CD4-positive, alpha-beta T cell (primary cell): ENCODE measurements at regions not wholly inside any gene's neighbourhood (a gene's known extent, or its start where the extent isn't known, plus 50 kb on each side); places are given as distances from the start of the nearest gene placed in this dataset.

Experiments
- ATAC-seq: fragments of 200-7000 bp; cut with Tn5 transposase; one replicate; pipeline ENCODE4 v1.10.0; 2022; ENCODE audit warnings: mild to moderate bottlenecking; ENCODE audit not compliant: poor library complexity
- CTCF ChIA-PET: fragments of 350-600 bp; sonication (Branson Sonifier 250); formaldehyde crosslinking; loops from one replicate; lab custom pipeline; 2021; ENCODE audit warnings: antibody characterized with exemption, inconsistent platforms; lab: Charles Lee
- POLR2A ChIA-PET: fragments of 350-600 bp; sonication (Branson Sonifier 250); formaldehyde crosslinking; loops from one replicate; lab custom pipeline; 2021; ENCODE audit warnings: antibody characterized with exemption, inconsistent platforms; lab: Charles Lee
- DNase-seq, 14 experiments: peaks; one replicate each; pipeline ENCODE4 v3.0.0-alpha.2; 2013 to 2020; ENCODE audit warnings: mixed read lengths in 2 of 14
- H3K27ac ChIP-seq, 2 donors: one replicate each; pipeline versions ENCODE4 v1.5.1 to v1.7.0; 2013; ENCODE audit warnings: low read length in 2 of 2, low read depth in 1 of 2, mild to moderate bottlenecking in 1 of 2
- H3K27me3 ChIP-seq, 2 experiments: 1 replicate in 1 of 2; 2 replicates in 1 of 2; pipeline versions ENCODE4 v1.6.1 to v1.7.0; 2013; ENCODE audit warnings: low read length in 2 of 2, control low read depth in 1 of 2, mild to moderate bottlenecking in 1 of 2, moderate library complexity in 1 of 2; ENCODE audit not compliant: insufficient read depth in 2 of 2, control insufficient read depth in 1 of 2
- H3K36me3 ChIP-seq: one replicate; pipeline ENCODE4 v1.6.1; 2013; ENCODE audit warnings: low read length, control low read depth; ENCODE audit not compliant: insufficient read depth
- H3K4me1 ChIP-seq: one replicate; pipeline ENCODE4 v1.6.1; 2013; ENCODE audit warnings: low read length, control low read depth; ENCODE audit not compliant: insufficient read depth
- H3K4me3 ChIP-seq: one replicate; pipeline ENCODE4 v1.5.1; 2013; ENCODE audit warnings: mild to moderate bottlenecking, low read length, moderate library complexity
- H3K9me3 ChIP-seq, 2 experiments: 1 replicate in 1 of 2; 2 replicates in 1 of 2; pipeline versions ENCODE4 v1.6.1 to v1.7.0; 2013; ENCODE audit warnings: low read length in 2 of 2, mild to moderate bottlenecking in 2 of 2, control low read depth in 1 of 2, moderate library complexity in 1 of 2; ENCODE audit not compliant: control insufficient read depth in 1 of 2, insufficient read depth in 1 of 2
- H3K27ac Mint-ChIP-seq: one replicate; pipeline ENCODE4 v1.8.0; 2020; ENCODE audit warnings: mixed read lengths
- H3K27me3 Mint-ChIP-seq: one replicate; pipeline ENCODE4 v1.8.0; 2021; ENCODE audit warnings: mixed read lengths
- H3K36me3 Mint-ChIP-seq: one replicate; pipeline ENCODE4 v1.8.0; 2021; ENCODE audit warnings: low read depth, mixed read lengths
- H3K4me1 Mint-ChIP-seq: one replicate; pipeline ENCODE4 v1.8.0; 2021; ENCODE audit warnings: low read depth, mixed read lengths
- H3K4me3 Mint-ChIP-seq: one replicate; pipeline ENCODE4 v1.8.0; 2020; ENCODE audit warnings: mild to moderate bottlenecking, mixed read lengths
- H3K9me3 Mint-ChIP-seq: one replicate; pipeline ENCODE4 v1.8.0; 2020; ENCODE audit warnings: mixed read lengths
- CTCF ChIP-seq: fragments of 200-600 bp; IDR thresholded peaks from one replicate; pipeline ENCODE4 v1.8.0; 2022; ENCODE audit warnings: antibody characterized with exemption, mild to moderate bottlenecking
- intact Hi-C, 2 experiments: fragments of 100-400 bp; cut with DNase I in 1 of 2; cut with micrococcal nuclease in 1 of 2; formaldehyde crosslinking; loops; one replicate each; pipeline versions ENCODE4 v1.15.1 to v1.9.0; 2023 to 2025; cut with DNase I, micrococcal nuclease

GRCh38 chr5:117434254-117434653 is 859.6 kb upstream of the SEMA6A start:
- no peaks in the 10 kb centered on the region for H3K27me3 ChIP-seq
- peaks cover 2% of the 10 kb centered on the region for H3K9me3 Mint-ChIP-seq
- ATAC-seq (no peak), DNase-seq (no peak)
- TF ChIP-seq CTCF: no peak
- H3K27ac ChIP-seq: no peak overlapping the region
- intact Hi-C loops: no loop called here
- no peaks in the 10 kb centered on the region for H3K9me3 ChIP-seq
- no peaks in the 10 kb centered on the region for H3K36me3 ChIP-seq
- H3K27ac Mint-ChIP-seq: no peak overlapping the region
- no peaks in the 10 kb centered on the region for H3K4me1 ChIP-seq
- H3K4me3 ChIP-seq: no peak overlapping the region
- CTCF ChIA-PET: no interaction called here
- H3K4me3 Mint-ChIP-seq: no peak overlapping the region
- no peaks in the 10 kb centered on the region for H3K27me3 Mint-ChIP-seq
- H3K36me3 Mint-ChIP-seq: no peaks in the 10 kb centered on the region
- H3K4me1 Mint-ChIP-seq: no peaks in the 10 kb centered on the region
- POLR2A ChIA-PET: no interaction called here

- Histone ChIP-seq H3K9me3 (no peaks in the 10 kb centered on the region), H3K36me3 (no peaks in the 10 kb centered on the region), H3K27me3 (no peaks in the 10 kb centered on the region), H3K4me3 (no peak overlapping the region), H3K27ac (no peak overlapping the region), H3K4me1 (no peaks in the 10 kb centered on the region)
- intact Hi-C loops: no loop called here
- CTCF ChIA-PET: no interaction called here
- Mint-ChIP-seq H3K9me3 (peaks cover 4% of the 10 kb centered on the region), H3K4me3 (no peak overlapping the region), H3K27me3 (no peaks in the 10 kb centered on the region), H3K36me3 (no peaks in the 10 kb centered on the region), H3K4me1 (no peaks in the 10 kb centered on the region), H3K27ac (no peak overlapping the region)
- POLR2A ChIA-PET: no interaction called here
- no peak for TF ChIP-seq CTCF
- ATAC-seq (no peak), DNase-seq (no peak)
These were observed 859.2 kb upstream of the SEMA6A start for GRCh38 chr5:117433818-117434217.

- H3K27me3 ChIP-seq: no peaks in the 10 kb centered on the region
- H3K4me1 ChIP-seq: no peaks in the 10 kb centered on the region
- no peak overlapping the region for H3K4me3 ChIP-seq
- H3K36me3 ChIP-seq: no peaks in the 10 kb centered on the region
- Mint-ChIP-seq H3K27ac (no peak overlapping the region), H3K4me3 (no peak overlapping the region), H3K27me3 (no peaks in the 10 kb centered on the region), H3K36me3 (no peaks in the 10 kb centered on the region), H3K4me1 (no peaks in the 10 kb centered on the region), H3K9me3 (peaks cover 4% of the 10 kb centered on the region)
- intact Hi-C loops: no loop called here
- no peak for ATAC-seq
- H3K9me3 ChIP-seq: no peaks in the 10 kb centered on the region
- ChIA-PET POLR2A (no interaction called here), CTCF (no interaction called here)
- TF ChIP-seq CTCF: no peak
- DNase-seq: no peak
- no peak overlapping the region for H3K27ac ChIP-seq
These were observed 856.5 kb upstream of the SEMA6A start for GRCh38 chr5:117431091-117431490.
